ENCODE measurements at regions not wholly inside any gene's neighbourhood (a gene's known extent, or its start where the extent isn't known, plus 50 kb on each side); places are given as distances from the start of the nearest gene placed in this dataset.

DNA sequence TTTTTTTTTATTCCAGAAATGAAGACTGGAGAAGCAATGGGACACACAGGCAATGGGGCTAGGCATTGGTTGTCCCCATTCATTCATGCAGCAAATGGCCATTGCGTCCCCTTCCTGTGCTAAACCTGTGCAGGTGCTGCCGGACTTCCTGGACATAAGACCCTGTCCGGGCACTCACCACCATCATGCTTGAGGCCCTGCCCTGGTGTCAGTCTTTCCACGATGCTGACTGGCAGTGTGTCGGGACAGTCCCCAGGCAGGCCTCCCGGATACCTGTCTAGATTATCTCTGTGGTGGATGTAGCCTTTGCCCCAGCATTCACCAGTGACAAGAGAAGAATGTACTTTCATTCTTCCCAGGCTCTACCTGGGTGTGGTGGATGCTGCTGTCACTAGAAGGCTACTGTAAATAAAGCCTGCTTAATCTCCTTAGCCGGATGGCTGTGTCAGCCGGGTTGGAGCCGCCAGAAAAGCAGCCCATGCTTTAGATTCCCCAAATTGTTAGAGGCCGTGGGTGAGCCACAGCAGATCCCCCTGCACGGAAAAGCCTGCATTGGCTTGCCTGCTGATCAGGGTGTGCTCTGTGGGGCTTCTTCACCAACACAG, 94.5 kb upstream of the PARP11 start:
- no peak for TF ChIP-seq EP300 (IDR thresholded peaks at IDR 0.05; ENCODE audit: borderline replicate concordance)
- no peak for TF ChIP-seq RAD21 (IDR thresholded peaks at IDR 0.05; ENCODE audit: low read depth)
- TF ChIP-seq CREB1 (IDR thresholded peaks at IDR 0.05; ENCODE audit: low read depth), result no peak
